ENCODE measurements at regions not wholly inside any gene's neighbourhood (a gene's known extent, or its start where the extent isn't known, plus 50 kb on each side); places are given as distances from the start of the nearest gene placed in this dataset.

DNA sequence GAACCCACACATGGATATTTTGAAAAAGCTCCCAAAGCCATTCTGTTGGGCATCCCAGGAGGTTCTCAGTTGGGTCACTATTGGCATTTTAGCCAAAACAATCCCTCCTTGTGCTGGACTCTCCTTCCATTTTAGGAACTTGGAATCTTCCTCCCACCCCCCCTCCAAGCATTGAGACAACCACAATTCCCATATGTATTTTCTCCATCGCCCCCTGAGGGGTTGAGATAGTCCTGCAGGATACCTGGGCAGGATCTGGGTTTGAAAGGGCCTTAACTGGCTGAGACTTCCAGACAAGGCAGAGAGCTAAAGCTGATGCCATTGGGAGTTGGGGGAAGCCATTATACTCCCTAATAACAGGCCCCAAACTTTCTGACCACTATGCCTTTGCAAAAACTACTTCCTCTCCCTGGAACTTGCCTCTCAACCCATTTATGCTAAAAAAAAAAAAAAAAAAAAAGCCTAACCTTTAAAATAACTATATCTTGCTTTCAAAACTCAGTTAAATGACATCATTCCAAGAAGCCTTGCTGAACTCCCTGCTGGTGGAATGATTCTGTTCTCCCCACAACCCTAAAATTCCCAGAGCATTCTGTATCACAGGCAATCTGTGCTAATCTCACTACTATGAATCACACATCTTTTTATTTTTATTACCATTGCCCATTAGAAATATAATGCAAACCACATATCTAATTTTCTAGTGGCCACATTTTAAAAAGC is 77.5 kb upstream of the PDE1C start:
- no peak for DNase-seq (ENCODE audit: low read depth)
- H3K4me3 ChIP-seq (ENCODE audit: low read depth, low read length): no peak overlapping the region
- TF ChIP-seq, protein P1, sequence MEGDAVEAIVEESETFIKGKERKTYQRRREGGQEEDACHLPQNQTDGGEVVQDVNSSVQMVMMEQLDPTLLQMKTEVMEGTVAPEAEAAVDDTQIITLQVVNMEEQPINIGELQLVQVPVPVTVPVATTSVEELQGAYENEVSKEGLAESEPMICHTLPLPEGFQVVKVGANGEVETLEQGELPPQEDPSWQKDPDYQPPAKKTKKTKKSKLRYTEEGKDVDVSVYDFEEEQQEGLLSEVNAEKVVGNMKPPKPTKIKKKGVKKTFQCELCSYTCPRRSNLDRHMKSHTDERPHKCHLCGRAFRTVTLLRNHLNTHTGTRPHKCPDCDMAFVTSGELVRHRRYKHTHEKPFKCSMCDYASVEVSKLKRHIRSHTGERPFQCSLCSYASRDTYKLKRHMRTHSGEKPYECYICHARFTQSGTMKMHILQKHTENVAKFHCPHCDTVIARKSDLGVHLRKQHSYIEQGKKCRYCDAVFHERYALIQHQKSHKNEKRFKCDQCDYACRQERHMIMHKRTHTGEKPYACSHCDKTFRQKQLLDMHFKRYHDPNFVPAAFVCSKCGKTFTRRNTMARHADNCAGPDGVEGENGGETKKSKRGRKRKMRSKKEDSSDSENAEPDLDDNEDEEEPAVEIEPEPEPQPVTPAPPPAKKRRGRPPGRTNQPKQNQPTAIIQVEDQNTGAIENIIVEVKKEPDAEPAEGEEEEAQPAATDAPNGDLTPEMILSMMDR (conservative IDR thresholded peaks at IDR 0.05; ENCODE audit: low read depth, low read length): no peak

DNA sequence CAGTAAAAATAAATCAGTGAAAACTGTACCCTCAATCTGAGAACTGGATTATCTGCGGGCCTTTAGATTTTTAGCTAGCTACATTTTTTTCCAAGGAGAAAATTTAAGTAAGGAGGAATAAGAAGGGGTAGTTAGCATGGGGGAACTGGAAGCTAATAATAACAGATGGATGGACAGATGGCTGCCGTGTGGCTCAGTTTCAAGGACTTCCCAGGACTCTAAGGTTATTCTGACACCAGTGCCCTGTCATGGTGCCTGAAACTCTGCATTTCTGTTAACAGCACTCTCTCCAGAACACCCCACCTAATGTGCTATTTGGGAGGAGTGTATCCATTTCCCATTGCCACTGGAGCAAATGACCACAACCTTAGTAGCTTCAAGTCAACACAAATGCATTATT is 75.7 kb upstream of the PDE1C start:
- no peak for DNase-seq (ENCODE audit: low read depth)
- no peak overlapping the region for H3K4me3 ChIP-seq (ENCODE audit: low read depth, low read length)
- TF ChIP-seq, protein P1 (conservative IDR thresholded peaks at IDR 0.05; ENCODE audit: low read depth, low read length): no peak

- DNase-seq (ENCODE audit: low read depth): no peak
- TF ChIP-seq, protein P1 (conservative IDR thresholded peaks at IDR 0.05; ENCODE audit: low read depth, low read length): no peak
- H3K4me3 ChIP-seq (ENCODE audit: low read depth, low read length): no peak overlapping the region
Measured at GRCh38 chr7:32144676-32145075, 74.5 kb upstream of the PDE1C start.

GRCh38 chr7:32143301-32143700 is 73.1 kb upstream of the PDE1C start:
- DNase-seq (ENCODE audit: low read depth): no peak
- TF ChIP-seq, protein P1 (conservative IDR thresholded peaks at IDR 0.05; ENCODE audit: low read depth, low read length): no peak

GRCh38 chr7:32142649-32143048 is 72.4 kb upstream of the PDE1C start:
- TF ChIP-seq, protein P1 (conservative IDR thresholded peaks at IDR 0.05; ENCODE audit: low read depth, low read length): no peak
- no peak for DNase-seq (ENCODE audit: low read depth)

More at GRCh38 chr7:32143301-32143700, 73.1 kb upstream of the PDE1C start:
- H3K4me3 ChIP-seq (ENCODE audit: low read depth, low read length): no peak overlapping the region

DNA sequence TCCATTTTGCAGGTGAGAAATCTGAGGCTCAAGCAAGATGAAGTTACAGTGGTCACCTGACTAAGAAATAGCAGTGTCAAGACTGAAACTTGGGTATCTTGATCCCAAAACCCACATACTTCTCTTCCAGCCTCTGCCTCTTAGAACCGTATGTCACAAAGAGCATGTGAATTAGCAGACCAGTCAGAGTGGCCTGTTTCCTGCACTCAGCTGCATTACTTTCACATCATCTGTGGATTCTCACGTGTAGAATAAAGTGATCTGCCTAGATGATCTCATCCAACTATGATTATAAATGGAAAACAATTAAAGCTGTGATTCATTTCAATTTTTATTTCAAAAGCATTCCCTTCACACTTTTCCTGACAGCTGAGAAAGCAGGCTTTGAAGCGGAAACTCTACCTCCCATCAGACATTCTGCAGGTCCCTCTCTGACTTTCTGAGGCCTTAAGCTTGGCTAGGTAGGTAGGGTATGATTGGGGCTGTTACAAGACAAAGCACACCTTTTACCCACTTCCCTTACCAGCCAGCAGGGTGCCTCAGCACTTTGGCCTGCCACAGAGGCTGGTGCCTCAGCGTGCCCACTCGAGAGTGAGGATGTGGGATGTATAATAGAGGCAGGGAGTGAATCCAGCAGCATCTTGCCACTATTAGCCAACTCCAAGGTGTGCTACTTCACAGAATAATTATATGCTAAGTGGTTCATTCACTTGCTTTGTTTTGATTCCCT is 70.2 kb upstream of the PDE1C start:
- no peak for DNase-seq (ENCODE audit: low read depth)
- TF ChIP-seq, protein P1 (conservative IDR thresholded peaks at IDR 0.05; ENCODE audit: low read depth, low read length): peak; percentile 44
- H3K4me3 ChIP-seq (ENCODE audit: low read depth, low read length): no peak overlapping the region

More at GRCh38 chr7:32142649-32143048, 72.4 kb upstream of the PDE1C start:
- no peak overlapping the region for H3K4me3 ChIP-seq (ENCODE audit: low read depth, low read length)
